GM12892 (cell line): ENCODE measurements at regions not wholly inside any gene's neighbourhood (a gene's known extent, or its start where the extent isn't known, plus 50 kb on each side); places are given as distances from the start of the nearest gene placed in this dataset.

Experiments
- POLR2A ChIP-seq: IDR thresholded peaks from 2 replicates; pipeline ENCODE4 v1.6.1; 2011; ENCODE audit warnings: low read depth, low read length, control low read depth
- POLR2AphosphoS5 ChIP-seq: IDR thresholded peaks from 2 replicates; pipeline ENCODE4 v1.6.1; 2011; ENCODE audit warnings: low read depth, low read length, control low read depth
- TAF1 ChIP-seq: IDR thresholded peaks from 2 replicates; pipeline ENCODE4 v1.6.1; 2011; ENCODE audit warnings: low read depth, mild to moderate bottlenecking, control low read depth, low read length, borderline replicate concordance

DNA sequence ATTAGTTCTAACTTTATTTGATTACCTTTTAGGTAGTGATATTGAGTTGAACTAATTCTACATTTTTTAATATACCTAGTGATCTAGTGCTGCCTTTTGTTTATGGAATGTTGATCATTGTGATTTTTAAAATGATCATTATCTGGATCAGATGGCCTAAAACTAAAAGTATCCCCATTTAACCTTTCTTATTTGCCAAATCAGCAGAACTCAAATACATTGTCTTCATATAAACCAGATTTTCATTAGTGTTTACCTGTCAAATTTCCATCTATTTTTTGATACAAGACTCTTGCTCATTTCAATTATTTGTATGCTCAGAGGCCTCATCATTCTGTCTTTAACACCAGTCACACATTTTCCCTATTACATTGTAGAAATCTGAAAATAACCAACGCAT is 441.2 kb downstream of the PTPRC start:
- TF ChIP-seq POLR2A (no peak), POLR2AphosphoS5 (no peak), TAF1 (no peak)
